ENCODE measurements at regions not wholly inside any gene's neighbourhood (a gene's known extent, or its start where the extent isn't known, plus 50 kb on each side); places are given as distances from the start of the nearest gene placed in this dataset.

GRCh38 chr17:77396610-77397009, 255.8 kb downstream of the SEC14L1 start:
- no peak for DNase-seq

- DNase-seq = no peak
Measured at GRCh38 chr17:77398274-77398673, 257.5 kb downstream of the SEC14L1 start.

GRCh38 chr17:77399319-77399957, 258.7 kb downstream of the SEC14L1 start:
- DNase-seq = no peak

GRCh38 chr17:77400445-77400870, 259.7 kb downstream of the SEC14L1 start:
- DNase-seq = peak; percentile 77

- DNase-seq = no peak
Measured at GRCh38 chr17:77402159-77402731, 261.5 kb downstream of the SEC14L1 start.

- no peak for DNase-seq
Measured at GRCh38 chr17:77403854-77404253, 263.1 kb downstream of the SEC14L1 start.

- peak; percentile 90 for DNase-seq
Measured at GRCh38 chr17:77404812-77405581, 264.2 kb downstream of the SEC14L1 start.

- DNase-seq = no peak
Measured at GRCh38 chr17:77405867-77406732, 265.3 kb downstream of the SEC14L1 start.

GRCh38 chr17:77407321-77408277, 266.8 kb downstream of the SEC14L1 start:
- DNase-seq = no peak

- no peak for DNase-seq
Measured at GRCh38 chr17:77408284-77408683, 267.5 kb downstream of the SEC14L1 start.

- DNase-seq = no peak
Measured at GRCh38 chr17:77409282-77410161, 268.8 kb downstream of the SEC14L1 start.

GRCh38 chr17:77410470-77410869, 269.7 kb downstream of the SEC14L1 start:
- no peak for DNase-seq

GRCh38 chr17:77414811-77415400, 274.1 kb downstream of the SEC14L1 start:
- DNase-seq = no peak

- no peak for DNase-seq
Measured at GRCh38 chr17:77416105-77416713, 275.4 kb downstream of the SEC14L1 start.

GRCh38 chr17:77417575-77417974, 276.8 kb downstream of the SEC14L1 start:
- no peak for DNase-seq

GRCh38 chr17:77418609-77419008, 277.8 kb downstream of the SEC14L1 start:
- DNase-seq = no peak

- no peak for DNase-seq
Measured at GRCh38 chr17:77419095-77419494, 278.3 kb downstream of the SEC14L1 start.

GRCh38 chr17:77419547-77420094, 278.9 kb downstream of the SEC14L1 start:
- DNase-seq = no peak

- no peak for DNase-seq
Measured at GRCh38 chr17:77420095-77420803, 279.5 kb downstream of the SEC14L1 start.
